ENCODE measurements at regions not wholly inside any gene's neighbourhood (a gene's known extent, or its start where the extent isn't known, plus 50 kb on each side); places are given as distances from the start of the nearest gene placed in this dataset.
"Not testable (repeated sequence)": the region's sequence is repeated elsewhere in the genome, so short reads cannot be mapped to it uniquely, and the experiment has no call there.

GRCh38 chr5:168092209-168093185 is 198.9 kb upstream of the WWC1 start:
- no peak overlapping the region for H3K4me3 ChIP-seq
- H3K36me3 ChIP-seq: no peaks in the 10 kb centered on the region
- no peaks in the 10 kb centered on the region for H3K27me3 ChIP-seq
- H3K4me1 ChIP-seq: no peaks in the 10 kb centered on the region
- no peaks in the 10 kb centered on the region for H3K9me3 ChIP-seq
- TF ChIP-seq, protein P1, sequence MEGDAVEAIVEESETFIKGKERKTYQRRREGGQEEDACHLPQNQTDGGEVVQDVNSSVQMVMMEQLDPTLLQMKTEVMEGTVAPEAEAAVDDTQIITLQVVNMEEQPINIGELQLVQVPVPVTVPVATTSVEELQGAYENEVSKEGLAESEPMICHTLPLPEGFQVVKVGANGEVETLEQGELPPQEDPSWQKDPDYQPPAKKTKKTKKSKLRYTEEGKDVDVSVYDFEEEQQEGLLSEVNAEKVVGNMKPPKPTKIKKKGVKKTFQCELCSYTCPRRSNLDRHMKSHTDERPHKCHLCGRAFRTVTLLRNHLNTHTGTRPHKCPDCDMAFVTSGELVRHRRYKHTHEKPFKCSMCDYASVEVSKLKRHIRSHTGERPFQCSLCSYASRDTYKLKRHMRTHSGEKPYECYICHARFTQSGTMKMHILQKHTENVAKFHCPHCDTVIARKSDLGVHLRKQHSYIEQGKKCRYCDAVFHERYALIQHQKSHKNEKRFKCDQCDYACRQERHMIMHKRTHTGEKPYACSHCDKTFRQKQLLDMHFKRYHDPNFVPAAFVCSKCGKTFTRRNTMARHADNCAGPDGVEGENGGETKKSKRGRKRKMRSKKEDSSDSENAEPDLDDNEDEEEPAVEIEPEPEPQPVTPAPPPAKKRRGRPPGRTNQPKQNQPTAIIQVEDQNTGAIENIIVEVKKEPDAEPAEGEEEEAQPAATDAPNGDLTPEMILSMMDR (IDR thresholded peaks at IDR 0.05): no peak
- H3K27ac ChIP-seq: no peak overlapping the region
- DNase-seq (ENCODE audit: low spot score): no peak

DNA sequence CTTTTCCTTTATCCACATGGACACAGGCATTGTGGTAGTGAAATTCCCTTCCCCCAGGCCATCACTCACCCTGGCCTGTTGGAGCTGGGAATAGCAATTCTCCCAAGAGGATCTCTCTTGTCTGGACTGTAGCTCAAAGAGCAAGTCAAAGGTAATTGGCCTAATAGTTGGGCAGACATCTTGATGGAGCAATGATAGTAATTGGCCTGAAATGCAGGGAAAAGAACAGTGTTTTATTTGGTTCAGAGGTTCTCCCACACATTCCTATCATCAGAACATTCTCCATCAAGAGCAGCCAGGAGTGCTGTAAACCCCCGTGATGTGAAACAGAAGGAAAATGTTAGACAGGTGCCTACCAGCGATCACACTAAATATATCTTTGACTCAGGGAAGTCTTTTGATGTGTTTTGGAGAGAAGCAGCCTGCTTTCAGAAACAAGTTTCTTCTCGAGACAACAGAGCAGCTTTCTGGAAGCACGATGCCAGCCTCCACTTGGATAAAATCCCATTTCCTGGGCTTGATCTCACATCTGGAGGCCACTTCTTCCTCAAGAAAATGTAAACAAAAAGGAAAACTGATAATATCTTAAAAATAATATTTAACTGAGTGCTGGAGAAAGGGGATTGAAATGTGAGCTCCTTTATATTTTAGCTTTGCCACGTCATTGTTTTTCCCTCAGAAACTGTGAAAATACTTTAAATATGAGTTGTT is 198.1 kb upstream of the WWC1 start:
- H3K36me3 ChIP-seq: no peaks in the 10 kb centered on the region
- H3K27ac ChIP-seq: no peak overlapping the region
- TF ChIP-seq, protein P1 (IDR thresholded peaks at IDR 0.05): no peak
- DNase-seq (ENCODE audit: low spot score): no peak
- no peak overlapping the region for H3K4me3 ChIP-seq
- H3K9me3 ChIP-seq: no peaks in the 10 kb centered on the region
- no peaks in the 10 kb centered on the region for H3K4me1 ChIP-seq
- no peaks in the 10 kb centered on the region for H3K27me3 ChIP-seq

DNA sequence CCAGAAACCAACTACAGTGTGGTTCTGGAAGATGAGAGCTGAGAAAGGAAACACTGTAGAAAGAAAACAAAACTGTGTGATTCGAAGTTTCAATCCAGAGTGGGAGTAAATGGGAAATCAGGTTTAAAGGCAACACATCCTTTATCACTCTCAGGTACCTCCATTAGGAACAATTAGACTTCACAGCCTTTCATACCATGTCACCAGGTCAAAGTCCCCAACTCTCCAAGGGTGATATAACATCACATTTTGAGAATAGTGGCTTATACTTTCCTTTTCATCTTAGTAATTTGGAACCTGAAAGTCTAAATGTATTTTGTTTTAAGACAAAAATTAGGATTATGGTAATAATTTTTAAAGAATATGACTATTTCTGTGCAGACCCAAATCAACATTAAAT is 194.9 kb upstream of the WWC1 start:
- DNase-seq (ENCODE audit: low spot score): no peak

DNA sequence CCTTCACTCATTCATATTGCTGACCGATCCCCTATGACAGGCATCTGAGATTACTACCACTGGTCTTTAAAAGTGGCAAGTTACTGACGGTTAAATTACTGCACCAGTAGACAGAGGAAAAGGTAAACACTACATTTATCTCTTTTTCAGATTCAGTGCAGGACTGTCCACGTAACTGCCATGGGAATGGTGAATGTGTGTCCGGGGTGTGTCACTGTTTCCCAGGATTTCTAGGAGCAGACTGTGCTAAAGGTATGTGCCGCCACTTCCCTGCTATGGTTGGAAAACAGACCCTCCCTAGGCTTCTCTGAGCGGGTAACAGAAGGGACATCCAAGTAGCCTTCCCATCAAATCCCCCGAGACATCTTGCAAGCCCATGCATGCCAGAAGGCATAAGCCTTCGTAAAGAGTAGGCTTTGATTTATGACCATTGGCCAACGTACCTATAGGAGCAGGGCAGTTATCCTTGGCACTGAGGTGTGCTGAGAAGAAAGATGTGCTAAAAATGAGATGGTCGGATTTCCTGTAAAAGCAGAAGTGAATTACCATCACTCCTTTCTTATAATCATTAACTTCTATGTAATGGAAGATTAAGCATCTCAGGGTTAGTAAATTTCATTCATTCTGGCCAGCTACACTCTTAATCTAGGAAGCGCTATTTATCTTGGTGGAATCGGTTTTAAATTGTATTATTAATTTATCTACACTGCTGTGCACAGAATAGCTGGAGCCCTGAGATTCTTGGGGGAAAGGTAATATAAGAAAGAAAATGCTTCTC is 193.4 kb upstream of the WWC1 start:
- Histone ChIP-seq H3K4me3 (no peak overlapping the region), H3K36me3 (no peaks in the 10 kb centered on the region), H3K27ac (no peak overlapping the region), H3K9me3 (no peaks in the 10 kb centered on the region), H3K4me1 (no peaks in the 10 kb centered on the region), H3K27me3 (no peaks in the 10 kb centered on the region)
- TF ChIP-seq, protein P1 (IDR thresholded peaks at IDR 0.05): no peak
- DNase-seq (ENCODE audit: low spot score): no peak

More for the DNA sequence above, 194.9 kb upstream of the WWC1 start:
- Histone ChIP-seq H3K27me3 (no peaks in the 10 kb centered on the region), H3K9me3 (no peaks in the 10 kb centered on the region), H3K4me3 (no peak overlapping the region), H3K36me3 (no peaks in the 10 kb centered on the region), H3K27ac (no peak overlapping the region), H3K4me1 (no peaks in the 10 kb centered on the region)
- TF ChIP-seq, protein P1 (IDR thresholded peaks at IDR 0.05): no peak

- no peaks in the 10 kb centered on the region for H3K9me3 ChIP-seq
- DNase-seq (ENCODE audit: low spot score): no peak
- H3K4me1 ChIP-seq: no peaks in the 10 kb centered on the region
- no peak overlapping the region for H3K27ac ChIP-seq
- no peak overlapping the region for H3K4me3 ChIP-seq
- H3K36me3 ChIP-seq: no peaks in the 10 kb centered on the region
- H3K27me3 ChIP-seq: no peaks in the 10 kb centered on the region
- TF ChIP-seq, protein P1 (IDR thresholded peaks at IDR 0.05): no peak
Observed at GRCh38 chr5:168101352-168101751, 190.1 kb upstream of the WWC1 start.

DNA sequence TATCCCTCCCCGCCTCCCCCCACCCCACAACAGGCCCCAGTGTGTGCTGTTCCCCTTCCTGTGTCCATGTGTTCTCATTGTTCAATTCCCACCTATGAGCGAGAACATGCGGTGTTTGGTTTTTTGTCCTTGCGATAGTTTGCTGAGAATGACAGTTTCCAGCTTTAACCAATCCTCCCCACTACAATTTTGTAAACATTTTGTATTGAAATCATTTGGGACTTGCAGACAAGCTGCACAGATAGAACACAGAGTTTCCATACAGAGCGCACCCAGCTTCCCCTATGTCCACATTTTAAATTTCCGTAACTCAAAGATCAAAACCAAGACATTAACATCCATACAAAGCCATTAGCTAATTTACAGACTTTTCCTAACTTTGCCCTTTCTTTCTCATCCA is 188.4 kb upstream of the WWC1 start:
- H3K4me3 ChIP-seq; H3K36me3 ChIP-seq; H3K27me3 ChIP-seq; H3K9me3 ChIP-seq; H3K4me1 ChIP-seq; DNase-seq (ENCODE audit: low spot score); H3K27ac ChIP-seq: not testable (repeated sequence)
